Ovary (tissue), 7 donors: ENCODE measurements at regions not wholly inside any gene's neighbourhood (a gene's known extent, or its start where the extent isn't known, plus 50 kb on each side); places are given as distances from the start of the nearest gene placed in this dataset.

Experiments
- DNase-seq, 5 donors: peaks; one replicate each; pipeline ENCODE4 v3.0.0-alpha.2; 2019 to 2020
- H3K27ac ChIP-seq, 2 donors: fragments of 200-600 bp; one replicate each; pipeline versions ENCODE4 v1.5.1 to v1.8.0; 2019 to 2022
- H3K27me3 ChIP-seq: fragments of 200-600 bp; one replicate; pipeline ENCODE4 v1.8.0; 2022
- H3K36me3 ChIP-seq: fragments of 200-600 bp; sonication (generic); one replicate; pipeline ENCODE4 v1.5.1; 2019
- H3K4me1 ChIP-seq: one replicate; pipeline ENCODE4 v1.8.1; 2013; ENCODE audit warnings: mild to moderate bottlenecking, moderate library complexity; ENCODE audit not compliant: insufficient read depth
- H3K4me3 ChIP-seq: fragments of 200-600 bp; sonication (generic); one replicate; pipeline ENCODE4 v1.5.1; 2017
- H3K9me3 ChIP-seq, 2 donors: fragments of 200-600 bp in 1 of 2; sonication (generic) in 1 of 2; one replicate each; pipeline versions ENCODE4 v1.5.1 to v1.8.1; 2013 to 2019; ENCODE audit warnings: mild to moderate bottlenecking in 1 of 2, moderate library complexity in 1 of 2
- CTCF ChIP-seq, 3 donors: fragments of 450-650 bp in 2 of 3; fragments of 200-600 bp in 1 of 3; IDR thresholded peaks; one replicate each; pipeline versions ENCODE4 v1.5.1 to v1.8.0; 2016 to 2022; ENCODE audit warnings: antibody characterized with exemption in 3 of 3, mild to moderate bottlenecking in 1 of 3
- EP300 ChIP-seq: sonication (generic); formaldehyde crosslinking; IDR thresholded peaks from one replicate; pipeline ENCODE4 v1.6.1; 2017; ENCODE audit warnings: antibody characterized with exemption
- POLR2A ChIP-seq: fragments of 450-650 bp; IDR thresholded peaks from one replicate; pipeline ENCODE4 v1.6.1; 2017; ENCODE audit warnings: antibody characterized with exemption, mild to moderate bottlenecking, moderate library complexity
- WGBS, 3 donors: extraction: QIAGEN DNeasy Blood & Tissue Kit in 1 of 3; methylation state at CpG; one replicate each; pipeline versions ENCODE4 v1.1.5 to v1.1.7; 2013 to 2017; 5-methylcytosine and 5-hydroxymethylcytosine counted together
- intact Hi-C, 4 donors: fragments of 100-400 bp; cut with DNase I; formaldehyde crosslinking; loops; one replicate each; pipeline versions ENCODE4 v1.11.0 to v1.15.1; 2022 to 2023
- donor health status: DM: no; HTN: no; CAD: no; lungs with moderate emphysema.
- donor health status: DM: no; HTN: no; CAD: no.
- donor health status: Bipolar disorder and iron deficiency.
- donor health status: DM: no; HTN: no; CAD: no.
- donor health status: DM: yes; HTN: yes; CAD: no.

GRCh38 chr5:164672931-164673694 lies 1167.7 kb downstream of the MAT2B start:
- Histone ChIP-seq H3K27ac (no peak overlapping the region), H3K4me3 (no peak overlapping the region), H3K27me3 (no peaks in the 10 kb centered on the region), H3K9me3 (no peaks in the 10 kb centered on the region), H3K4me1 (no peaks in the 10 kb centered on the region), H3K36me3 (no peaks in the 10 kb centered on the region)
- no peak for DNase-seq
- intact Hi-C loops, result no loop called here
- TF ChIP-seq CTCF (IDR thresholded peaks at IDR 0.05) (no peak), EP300 (no peak), POLR2A (no peak)
- 83 to 88% (median 84%) methylated on average over 3 of the region's 3 CpGs for WGBS, 3 donors

- H3K27ac ChIP-seq, result no peak overlapping the region
- H3K36me3 ChIP-seq, result no peaks in the 10 kb centered on the region
- H3K4me3 ChIP-seq, result no peak overlapping the region
- intact Hi-C loops, result no loop called here
- H3K27me3 ChIP-seq, result no peaks in the 10 kb centered on the region
- no peaks in the 10 kb centered on the region for H3K4me1 ChIP-seq
- no peak for TF ChIP-seq CTCF (IDR thresholded peaks at IDR 0.05)
- no peak for TF ChIP-seq POLR2A
- no peak for TF ChIP-seq EP300
- no peak for DNase-seq
- H3K9me3 ChIP-seq, result no peaks in the 10 kb centered on the region
These were observed 1174.0 kb downstream of the MAT2B start for GRCh38 chr5:164679461-164679860.

- H3K4me3 ChIP-seq, result no peak overlapping the region
- no peaks in the 10 kb centered on the region for H3K27me3 ChIP-seq
- DNase-seq, result no peak
- intact Hi-C loops, result loop anchor here in 1 of 4 donors (5.0 kb wide), 1 partner anchor 37 kb away; no protein-coding TSS in a partner anchor
- no peaks in the 10 kb centered on the region for H3K36me3 ChIP-seq
- H3K27ac ChIP-seq, result no peak overlapping the region
- no peaks in the 10 kb centered on the region for H3K4me1 ChIP-seq
- TF ChIP-seq EP300 (no peak), POLR2A (no peak), CTCF (IDR thresholded peaks at IDR 0.05) (no peak)
- no peaks in the 10 kb centered on the region for H3K9me3 ChIP-seq
These were observed 1174.8 kb downstream of the MAT2B start for GRCh38 chr5:164680216-164680615.

GRCh38 chr5:164680812-164681520 lies 1175.5 kb downstream of the MAT2B start:
- H3K4me3 ChIP-seq, result no peak overlapping the region
- no peaks in the 10 kb centered on the region for H3K27me3 ChIP-seq
- TF ChIP-seq CTCF (IDR thresholded peaks at IDR 0.05) (no peak), EP300 (no peak), POLR2A (no peak)
- H3K27ac ChIP-seq, result no peak overlapping the region
- no peaks in the 10 kb centered on the region for H3K9me3 ChIP-seq
- H3K36me3 ChIP-seq, result no peaks in the 10 kb centered on the region
- intact Hi-C loops, result loop anchor here in 1 of 4 donors (5.0 kb wide), 1 partner anchor 36 kb away; no protein-coding TSS in a partner anchor
- no peak for DNase-seq
- no peaks in the 10 kb centered on the region for H3K4me1 ChIP-seq
- WGBS, 3 donors, result 43 to 48% (median 47%) methylated on average over 5 of the region's 5 CpGs
